Naive thymus-derived CD4-positive, alpha-beta T cell (primary cell): ENCODE measurements at regions not wholly inside any gene's neighbourhood (a gene's known extent, or its start where the extent isn't known, plus 50 kb on each side); places are given as distances from the start of the nearest gene placed in this dataset.

Experiments used
- ATAC-seq: fragments of 150-1000 bp; cut with Tn5 transposase; 2 replicates; pipeline ENCODE4 v1.10.0; 2021; ENCODE audit warnings: mild to moderate bottlenecking, moderate library complexity
- CTCF ChIA-PET: fragments of 350-600 bp; sonication (Branson Sonifier 250); formaldehyde crosslinking; loops from one replicate; lab custom pipeline; 2021; ENCODE audit warnings: antibody characterized with exemption; lab: Charles Lee
- POLR2A ChIA-PET: fragments of 350-600 bp; sonication (Branson Sonifier 250); formaldehyde crosslinking; loops from one replicate; lab custom pipeline; 2021; ENCODE audit warnings: antibody characterized with exemption, inconsistent platforms; lab: Charles Lee
- DNase-seq, 9 donors: peaks; one replicate each; pipeline versions ENCODE4 v3.0.0 to v3.0.0-alpha.2; 2020 to 2022; ENCODE audit warnings: mixed read lengths in 1 of 9
- H3K27ac ChIP-seq: one replicate; pipeline ENCODE4 v1.7.0; 2013; ENCODE audit warnings: mild to moderate bottlenecking, low read depth, low read length, moderate library complexity
- H3K27me3 ChIP-seq, 2 donors: one replicate each; pipeline ENCODE4 v1.7.0; 2013; ENCODE audit warnings: low read length in 2 of 2, mild to moderate bottlenecking in 2 of 2, moderate library complexity in 2 of 2; ENCODE audit not compliant: control insufficient read depth in 2 of 2, insufficient read depth in 2 of 2
- H3K36me3 ChIP-seq, 3 experiments: 1 replicate in 2 of 3; 2 replicates in 1 of 3; pipeline ENCODE4 v1.7.0; 2013; ENCODE audit warnings: low read length in 3 of 3, mild to moderate bottlenecking in 3 of 3, moderate library complexity in 1 of 3; ENCODE audit not compliant: insufficient read depth in 3 of 3, control insufficient read depth in 2 of 3
- H3K4me1 ChIP-seq, 2 donors: one replicate each; pipeline ENCODE4 v1.7.0; 2013; ENCODE audit warnings: low read length in 2 of 2, mild to moderate bottlenecking in 2 of 2, moderate library complexity in 1 of 2; ENCODE audit not compliant: control insufficient read depth in 2 of 2, insufficient read depth in 2 of 2
- H3K4me3 ChIP-seq: 2 replicates; pipeline ENCODE4 v1.7.0; 2013; ENCODE audit warnings: mild to moderate bottlenecking, low read length
- H3K9me3 ChIP-seq, 3 experiments: 1 replicate in 2 of 3; 2 replicates in 1 of 3; pipeline ENCODE4 v1.7.0; 2013; ENCODE audit warnings: low read length in 3 of 3; ENCODE audit not compliant: control insufficient read depth in 2 of 3
- H3K27ac Mint-ChIP-seq, 9 donors: one replicate each; pipeline ENCODE4 v1.8.0; 2020 to 2022; ENCODE audit warnings: mixed read lengths in 9 of 9, mild to moderate bottlenecking in 8 of 9, moderate library complexity in 5 of 9, inconsistent platforms in 2 of 9
- H3K27me3 Mint-ChIP-seq, 5 donors: one replicate each; pipeline ENCODE4 v1.8.0; 2021 to 2022; ENCODE audit warnings: mixed read lengths in 5 of 5, mild to moderate bottlenecking in 1 of 5
- H3K36me3 Mint-ChIP-seq, 5 donors: one replicate each; pipeline ENCODE4 v1.8.0; 2020 to 2022; ENCODE audit warnings: mixed read lengths in 5 of 5, mild to moderate bottlenecking in 3 of 5, inconsistent platforms in 1 of 5
- H3K4me1 Mint-ChIP-seq, 7 donors: one replicate each; pipeline ENCODE4 v1.8.0; 2020 to 2022; ENCODE audit warnings: mixed read lengths in 7 of 7, mild to moderate bottlenecking in 3 of 7, inconsistent platforms in 1 of 7
- H3K4me3 Mint-ChIP-seq, 10 donors: one replicate each; pipeline ENCODE4 v1.8.0; 2020 to 2022; ENCODE audit warnings: mild to moderate bottlenecking in 10 of 10, mixed read lengths in 10 of 10, moderate library complexity in 6 of 10, inconsistent platforms in 2 of 10
- H3K9me3 Mint-ChIP-seq, 11 donors: one replicate each; pipeline ENCODE4 v1.8.0; 2020 to 2022; ENCODE audit warnings: mixed read lengths in 11 of 11, mild to moderate bottlenecking in 4 of 11, inconsistent platforms in 1 of 11, moderate library complexity in 1 of 11
- intact Hi-C, 2 donors: fragments of 100-400 bp; cut with micrococcal nuclease; formaldehyde crosslinking; loops; one replicate each; pipeline ENCODE4 v1.15.1; 2023

DNA sequence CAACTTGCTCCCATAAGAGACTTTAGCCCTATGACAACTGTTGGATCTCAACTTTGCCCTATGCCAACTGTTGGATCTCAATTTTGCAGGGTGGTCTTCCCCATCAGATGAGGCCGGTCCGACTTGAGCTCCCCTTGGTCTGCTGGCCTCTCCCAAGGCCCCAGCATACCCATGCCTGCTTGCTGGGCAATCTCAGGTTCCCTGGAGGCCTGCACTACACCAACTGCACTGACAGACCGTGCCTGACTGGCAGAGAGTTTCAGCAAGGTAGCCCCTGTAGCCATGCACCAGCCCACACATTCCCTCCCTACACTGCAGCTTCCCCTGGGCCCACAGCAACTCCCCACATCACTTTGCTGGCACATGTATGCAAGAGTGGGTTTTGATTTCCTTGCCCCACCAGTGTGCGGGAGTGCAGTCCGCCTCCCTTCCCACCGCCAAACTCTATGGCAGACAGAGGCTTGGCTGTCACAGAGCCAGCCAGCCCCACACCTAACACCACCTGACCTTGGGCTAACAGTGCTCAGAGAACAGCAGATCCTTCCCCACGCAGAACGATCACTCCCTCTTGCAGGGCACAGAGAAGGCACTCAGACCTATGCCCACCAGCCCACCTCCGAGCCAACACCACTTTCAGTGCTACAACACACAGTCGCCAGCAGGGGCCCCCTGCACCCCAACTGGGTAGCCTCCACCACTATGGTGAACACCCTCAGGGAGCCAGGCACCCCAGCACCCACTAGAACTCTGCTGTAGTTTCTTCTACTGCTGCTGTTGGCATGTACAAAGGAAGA, 279.9 kb upstream of the COX7C start:
- H3K27ac ChIP-seq = no peak overlapping the region
- ATAC-seq = no peak
- no peaks in the 10 kb centered on the region for H3K9me3 ChIP-seq
- H3K27me3 ChIP-seq = no peaks in the 10 kb centered on the region
- no peaks in the 10 kb centered on the region for H3K4me1 ChIP-seq
- Mint-ChIP-seq H3K9me3 (peaks cover 0 to 5% (median 0%) of the 10 kb centered on the region in 11 donors), H3K27me3 (peaks cover 0 to 7% (median 0%) of the 10 kb centered on the region in 5 donors), H3K4me3 (no peak overlapping the region), H3K36me3 (no peaks in the 10 kb centered on the region), H3K27ac (no peak overlapping the region), H3K4me1 (no peaks in the 10 kb centered on the region)
- intact Hi-C loops = no loop called here
- no peaks in the 10 kb centered on the region for H3K36me3 ChIP-seq
- ChIA-PET POLR2A (no interaction called here), CTCF (no interaction called here)
- H3K4me3 ChIP-seq = no peak overlapping the region
- no peak for DNase-seq

GRCh38 chr5:86354664-86355063, 263.1 kb upstream of the COX7C start:
- DNase-seq (no peak), ATAC-seq (no peak)
- no peak overlapping the region for H3K27ac ChIP-seq
- H3K36me3 ChIP-seq = no peaks in the 10 kb centered on the region
- no peaks in the 10 kb centered on the region for H3K27me3 Mint-ChIP-seq
- H3K27me3 ChIP-seq = no peaks in the 10 kb centered on the region
- H3K4me1 Mint-ChIP-seq = peaks cover 0 to 1% (median 0%) of the 10 kb centered on the region in 7 donors
- no peak overlapping the region for H3K4me3 ChIP-seq
- no peak overlapping the region for H3K27ac Mint-ChIP-seq
- ChIA-PET POLR2A (no interaction called here), CTCF (no interaction called here)
- H3K9me3 ChIP-seq = no peaks in the 10 kb centered on the region
- no peaks in the 10 kb centered on the region for H3K4me1 ChIP-seq
- H3K36me3 Mint-ChIP-seq = no peaks in the 10 kb centered on the region
- H3K4me3 Mint-ChIP-seq = no peak overlapping the region
- peaks cover 0 to 6% (median 1%) of the 10 kb centered on the region in 11 donors for H3K9me3 Mint-ChIP-seq
- intact Hi-C loops = no loop called here

DNA sequence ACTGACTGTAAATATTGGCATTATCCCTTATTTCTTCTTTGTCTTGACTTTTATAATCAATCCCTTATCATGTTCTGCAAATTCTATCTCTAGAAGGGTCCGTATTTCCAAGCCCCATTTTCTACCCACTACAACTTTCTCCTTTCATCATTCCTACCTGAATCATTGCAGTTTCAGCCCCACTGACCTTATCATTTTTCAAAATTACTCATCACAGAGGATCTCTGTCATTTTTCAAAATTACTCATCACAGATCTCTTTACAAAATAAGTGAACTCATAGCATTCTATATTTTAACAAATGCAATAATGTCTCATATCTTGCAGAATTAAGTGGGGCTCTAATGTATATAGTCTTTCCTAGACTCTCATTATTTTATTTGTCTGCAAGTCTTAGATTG, 256.9 kb upstream of the COX7C start:
- no peaks in the 10 kb centered on the region for H3K4me1 Mint-ChIP-seq
- no peak overlapping the region for H3K27ac ChIP-seq
- intact Hi-C loops = no loop called here
- DNase-seq = no peak
- no peak overlapping the region for H3K27ac Mint-ChIP-seq
- peaks cover 0 to 5% (median 1%) of the 10 kb centered on the region in 11 donors for H3K9me3 Mint-ChIP-seq
- no peak for ATAC-seq
- no peak overlapping the region for H3K4me3 ChIP-seq
- no peaks in the 10 kb centered on the region for H3K4me1 ChIP-seq
- POLR2A ChIA-PET = no interaction called here
- H3K9me3 ChIP-seq = no peaks in the 10 kb centered on the region
- H3K4me3 Mint-ChIP-seq = no peak overlapping the region
- CTCF ChIA-PET = no interaction called here
- H3K27me3 ChIP-seq = no peaks in the 10 kb centered on the region
- H3K36me3 Mint-ChIP-seq = no peaks in the 10 kb centered on the region
- no peaks in the 10 kb centered on the region for H3K36me3 ChIP-seq
- peaks cover 0 to 3% (median 0%) of the 10 kb centered on the region in 5 donors for H3K27me3 Mint-ChIP-seq

DNA sequence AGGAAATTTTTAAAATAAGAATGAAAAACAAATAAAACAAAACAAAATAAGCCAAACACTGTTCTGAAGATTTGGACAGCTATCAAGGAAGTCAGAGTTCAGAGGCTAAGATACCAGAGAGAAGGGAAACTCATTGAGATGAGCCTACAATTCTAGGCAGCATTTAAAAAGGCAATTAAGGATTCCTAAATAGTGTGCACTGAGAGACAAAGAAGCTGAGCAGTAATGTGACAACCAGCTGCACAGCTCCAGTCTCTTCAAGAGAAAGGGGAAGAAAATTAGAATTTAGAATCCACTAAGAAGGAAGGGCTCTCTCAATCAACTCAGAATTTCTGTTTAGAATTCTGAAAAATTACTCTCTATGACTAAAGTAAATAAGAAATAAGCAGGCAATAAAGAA, 246.7 kb upstream of the COX7C start:
- no peaks in the 10 kb centered on the region for H3K9me3 ChIP-seq
- H3K4me3 Mint-ChIP-seq = no peak overlapping the region
- H3K4me1 Mint-ChIP-seq = no peaks in the 10 kb centered on the region
- intact Hi-C loops = no loop called here
- H3K27ac Mint-ChIP-seq = no peak overlapping the region
- no peak overlapping the region for H3K4me3 ChIP-seq
- DNase-seq = no peak
- POLR2A ChIA-PET = no interaction called here
- H3K4me1 ChIP-seq = no peaks in the 10 kb centered on the region
- no peaks in the 10 kb centered on the region for H3K36me3 ChIP-seq
- CTCF ChIA-PET = no interaction called here
- H3K27me3 Mint-ChIP-seq = no peaks in the 10 kb centered on the region
- no peak overlapping the region for H3K27ac ChIP-seq
- H3K27me3 ChIP-seq = no peaks in the 10 kb centered on the region
- no peak for ATAC-seq
- H3K9me3 Mint-ChIP-seq = peaks cover 0 to 9% (median 0%) of the 10 kb centered on the region in 11 donors
- H3K36me3 Mint-ChIP-seq = no peaks in the 10 kb centered on the region

DNA sequence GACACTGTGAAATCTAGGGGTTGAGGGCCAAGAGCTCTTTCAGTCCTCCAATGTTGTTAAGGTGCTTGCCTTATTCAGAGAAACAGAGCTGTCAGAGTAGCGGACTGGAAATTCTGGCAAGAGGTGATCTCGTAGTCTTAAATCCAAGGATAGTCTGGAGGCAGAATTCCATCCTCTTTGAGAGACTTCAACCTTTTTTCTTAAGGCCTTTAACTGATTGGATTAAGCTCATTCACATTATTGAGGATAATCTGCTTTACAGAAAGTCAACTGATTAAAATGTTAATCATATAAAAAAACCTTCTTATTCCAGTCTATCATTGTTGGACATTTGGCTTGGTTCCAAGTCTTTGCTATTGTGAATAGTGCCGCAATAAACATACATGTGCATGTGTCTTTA, 243.1 kb upstream of the COX7C start:
- ChIA-PET CTCF (no interaction called here), POLR2A (no interaction called here)
- Histone ChIP-seq H3K36me3 (no peaks in the 10 kb centered on the region), H3K27me3 (no peaks in the 10 kb centered on the region), H3K4me1 (no peaks in the 10 kb centered on the region), H3K27ac (no peak overlapping the region), H3K9me3 (no peaks in the 10 kb centered on the region), H3K4me3 (no peak overlapping the region)
- H3K4me1 Mint-ChIP-seq = no peaks in the 10 kb centered on the region
- DNase-seq (no peak), ATAC-seq (no peak)
- H3K9me3 Mint-ChIP-seq = peaks cover 0 to 15% (median 0%) of the 10 kb centered on the region in 11 donors
- H3K27me3 Mint-ChIP-seq = no peaks in the 10 kb centered on the region
- no peaks in the 10 kb centered on the region for H3K36me3 Mint-ChIP-seq
- H3K4me3 Mint-ChIP-seq = no peak overlapping the region
- intact Hi-C loops = no loop called here
- no peak overlapping the region for H3K27ac Mint-ChIP-seq

GRCh38 chr5:86376214-86376613, 241.5 kb upstream of the COX7C start:
- no peaks in the 10 kb centered on the region for H3K9me3 ChIP-seq
- H3K27me3 Mint-ChIP-seq = no peaks in the 10 kb centered on the region
- peaks cover 0 to 13% (median 0%) of the 10 kb centered on the region in 11 donors for H3K9me3 Mint-ChIP-seq
- no peak for DNase-seq
- no peak overlapping the region for H3K4me3 Mint-ChIP-seq
- ChIA-PET POLR2A (no interaction called here), CTCF (no interaction called here)
- H3K27me3 ChIP-seq = no peaks in the 10 kb centered on the region
- intact Hi-C loops = no loop called here
- no peak overlapping the region for H3K4me3 ChIP-seq
- no peaks in the 10 kb centered on the region for H3K36me3 ChIP-seq
- H3K27ac ChIP-seq = no peak overlapping the region
- no peaks in the 10 kb centered on the region for H3K36me3 Mint-ChIP-seq
- no peak for ATAC-seq
- no peaks in the 10 kb centered on the region for H3K4me1 ChIP-seq
- H3K27ac Mint-ChIP-seq = no peak overlapping the region
- H3K4me1 Mint-ChIP-seq = no peaks in the 10 kb centered on the region

GRCh38 chr5:86403190-86403589, 214.6 kb upstream of the COX7C start:
- H3K27ac Mint-ChIP-seq = no peak overlapping the region
- ChIA-PET CTCF (no interaction called here), POLR2A (no interaction called here)
- DNase-seq (no peak), ATAC-seq (no peak)
- H3K9me3 Mint-ChIP-seq = no peaks in the 10 kb centered on the region
- no peaks in the 10 kb centered on the region for H3K36me3 Mint-ChIP-seq
- Histone ChIP-seq H3K9me3 (no peaks in the 10 kb centered on the region), H3K27me3 (no peaks in the 10 kb centered on the region), H3K4me1 (no peaks in the 10 kb centered on the region), H3K27ac (no peak overlapping the region), H3K36me3 (no peaks in the 10 kb centered on the region), H3K4me3 (no peak overlapping the region)
- H3K4me3 Mint-ChIP-seq = no peak overlapping the region
- H3K4me1 Mint-ChIP-seq = no peaks in the 10 kb centered on the region
- H3K27me3 Mint-ChIP-seq = no peaks in the 10 kb centered on the region
- intact Hi-C loops = no loop called here
